ENCODE measurements at regions not wholly inside any gene's neighbourhood (a gene's known extent, or its start where the extent isn't known, plus 50 kb on each side); places are given as distances from the start of the nearest gene placed in this dataset.

- TF ChIP-seq POLR2A (IDR thresholded peaks at IDR 0.05) (no peak), EP300 (IDR thresholded peaks at IDR 0.05) (no peak)
Observed at GRCh38 chr2:161063946-161064306, 96.3 kb upstream of the TANK start.
